Aorta (tissue), 5 donors: ENCODE measurements at regions not wholly inside any gene's neighbourhood (a gene's known extent, or its start where the extent isn't known, plus 50 kb on each side); places are given as distances from the start of the nearest gene placed in this dataset.
A peak's percentile ranks its signal among the peaks of the same experiment; 100 is the strongest.

Source experiments
- ATAC-seq: fragments of 200-7000 bp; cut with Tn5 transposase; one replicate; pipeline ENCODE4 v1.9.1; 2022; ENCODE audit warnings: moderate library complexity; ENCODE audit not compliant: low FRiP score
- DNase-seq, 2 donors: peaks; one replicate each; pipeline ENCODE4 v3.0.0-alpha.2; 2020
- H3K27ac ChIP-seq, 2 donors: one replicate each; pipeline ENCODE4 v1.5.1; 2013; ENCODE audit warnings: low read length in 2 of 2, mild to moderate bottlenecking in 2 of 2, moderate library complexity in 2 of 2, control low read depth in 1 of 2, inconsistent platforms in 1 of 2, low read depth in 1 of 2
- H3K27me3 ChIP-seq, 2 donors: one replicate each; pipeline ENCODE4 v1.6.1; 2013; ENCODE audit warnings: control low read depth in 1 of 2, low read length in 1 of 2, mild to moderate bottlenecking in 1 of 2, moderate library complexity in 1 of 2; ENCODE audit not compliant: insufficient read depth in 2 of 2, control insufficient read depth in 1 of 2
- H3K36me3 ChIP-seq, 2 donors: one replicate each; pipeline ENCODE4 v1.6.1; 2013; ENCODE audit warnings: control low read depth in 1 of 2, low read length in 1 of 2, mild to moderate bottlenecking in 1 of 2; ENCODE audit not compliant: insufficient read depth in 2 of 2, control insufficient read depth in 1 of 2
- H3K4me1 ChIP-seq, 2 donors: one replicate each; pipeline ENCODE4 v1.6.1; 2013; ENCODE audit warnings: low read length in 2 of 2, control low read depth in 1 of 2, mild to moderate bottlenecking in 1 of 2, moderate library complexity in 1 of 2; ENCODE audit not compliant: insufficient read depth in 2 of 2, control insufficient read depth in 1 of 2
- H3K4me3 ChIP-seq, 2 donors: one replicate each; pipeline ENCODE4 v1.5.1; 2013; ENCODE audit warnings: low read length in 2 of 2, control low read depth in 1 of 2, mild to moderate bottlenecking in 1 of 2
- H3K9me3 ChIP-seq: one replicate; pipeline ENCODE4 v1.6.1; 2013; ENCODE audit warnings: mild to moderate bottlenecking, low read length; ENCODE audit not compliant: control insufficient read depth
- WGBS, 2 donors: extraction: QIAGEN DNeasy Blood & Tissue Kit; methylation state at CpG; one replicate each; pipeline ENCODE4 v1.1.7; 2013; 5-methylcytosine and 5-hydroxymethylcytosine counted together
- intact Hi-C, 2 donors: fragments of 100-400 bp; cut with DNase I; formaldehyde crosslinking; loops; one replicate each; pipeline versions ENCODE4 v1.14.2 to v1.15.0; 2022
- donor health status: healthy with polysubstance abuse.
- donor health status: Bipolar disorder and iron deficiency.
- donor health status: DM: no; HTN: no; CAD: no.
- donor health status: DM: no; HTN: no; CAD: no.
- donor health status: DM: yes; HTN: yes; CAD: no.

- H3K27me3 ChIP-seq: no peaks in the 10 kb centered on the region
- no peaks in the 10 kb centered on the region for H3K9me3 ChIP-seq
Observed at GRCh38 chr9:106130374-106130773, 436.0 kb downstream of the TMEM38B start.

GRCh38 chr9:106143781-106144180, 449.4 kb downstream of the TMEM38B start:
- intact Hi-C loops: no loop called here
- Histone ChIP-seq H3K27me3 (no peaks in the 10 kb centered on the region), H3K27ac (no peak overlapping the region), H3K4me3 (no peak overlapping the region), H3K4me1 (no peaks in the 10 kb centered on the region), H3K36me3 (no peaks in the 10 kb centered on the region), H3K9me3 (no peaks in the 10 kb centered on the region)
- DNase-seq (no peak), ATAC-seq (no peak)
- WGBS, 2 donors: 59 to 63% methylated on average over 2 of the region's 2 CpGs

More at GRCh38 chr9:106130374-106130773, 436.0 kb downstream of the TMEM38B start:
- intact Hi-C loops: no loop called here
- Histone ChIP-seq H3K4me1 (no peaks in the 10 kb centered on the region), H3K27ac (no peak overlapping the region), H3K36me3 (no peaks in the 10 kb centered on the region), H3K4me3 (no peak overlapping the region)
- no peak for ATAC-seq
- DNase-seq: no peak
- 77 to 85% methylated on average over 2 of the region's 2 CpGs for WGBS, 2 donors

GRCh38 chr9:106146066-106146840, 451.9 kb downstream of the TMEM38B start:
- Histone ChIP-seq H3K36me3 (no peaks in the 10 kb centered on the region), H3K27ac (no peak overlapping the region), H3K9me3 (no peaks in the 10 kb centered on the region), H3K4me1 (no peaks in the 10 kb centered on the region), H3K4me3 (no peak overlapping the region), H3K27me3 (no peaks in the 10 kb centered on the region)
- DNase-seq (no peak), ATAC-seq (no peak)
- intact Hi-C loops: no loop called here
- WGBS, 2 donors: 36 to 39% methylated on average over 6 of the region's 6 CpGs

- no peaks in the 10 kb centered on the region for H3K27me3 ChIP-seq
- no peak overlapping the region for H3K4me3 ChIP-seq
- no peaks in the 10 kb centered on the region for H3K9me3 ChIP-seq
- no peaks in the 10 kb centered on the region for H3K36me3 ChIP-seq
- no peak overlapping the region for H3K27ac ChIP-seq
- H3K4me1 ChIP-seq: no peaks in the 10 kb centered on the region
- intact Hi-C loops: no loop called here
- ATAC-seq: no peak
- DNase-seq: no peak
Observed at GRCh38 chr9:106146886-106147285, 452.5 kb downstream of the TMEM38B start.

GRCh38 chr9:106149956-106150355, 455.6 kb downstream of the TMEM38B start:
- no peaks in the 10 kb centered on the region for H3K9me3 ChIP-seq
- DNase-seq (no peak), ATAC-seq (no peak)
- no peaks in the 10 kb centered on the region for H3K27me3 ChIP-seq
- H3K27ac ChIP-seq: no peak overlapping the region
- no peaks in the 10 kb centered on the region for H3K36me3 ChIP-seq
- 15 to 24% methylated on average over 1 of the region's 1 CpG for WGBS, 2 donors
- H3K4me3 ChIP-seq: no peak overlapping the region
- intact Hi-C loops: no loop called here
- H3K4me1 ChIP-seq: no peaks in the 10 kb centered on the region

GRCh38 chr9:106156465-106156864, 462.1 kb downstream of the TMEM38B start:
- Histone ChIP-seq H3K36me3 (no peaks in the 10 kb centered on the region), H3K4me1 (no peaks in the 10 kb centered on the region), H3K27me3 (no peaks in the 10 kb centered on the region), H3K27ac (no peak overlapping the region), H3K9me3 (no peaks in the 10 kb centered on the region), H3K4me3 (no peak overlapping the region)
- 54 to 69% methylated on average over 1 of the region's 1 CpG for WGBS, 2 donors
- no peak for ATAC-seq
- DNase-seq: no peak
- intact Hi-C loops: no loop called here

GRCh38 chr9:106172265-106172664, 477.9 kb downstream of the TMEM38B start:
- intact Hi-C loops: no loop called here
- ATAC-seq (no peak), DNase-seq (no peak)
- Histone ChIP-seq H3K36me3 (no peaks in the 10 kb centered on the region), H3K9me3 (no peaks in the 10 kb centered on the region), H3K27ac (no peak overlapping the region), H3K27me3 (no peaks in the 10 kb centered on the region), H3K4me1 (no peaks in the 10 kb centered on the region), H3K4me3 (no peak overlapping the region)
- 73 to 87% methylated on average over 1 of the region's 1 CpG for WGBS, 2 donors

GRCh38 chr9:106174346-106174745, 480.0 kb downstream of the TMEM38B start:
- ATAC-seq: no peak
- no peak overlapping the region for H3K27ac ChIP-seq
- peak overlapping the region in 1 of 2 donors; percentile 20 for H3K4me3 ChIP-seq
- WGBS, 2 donors: 63 to 77% methylated on average over 2 of the region's 2 CpGs
- H3K9me3 ChIP-seq: no peaks in the 10 kb centered on the region
- no peak for DNase-seq
- no peaks in the 10 kb centered on the region for H3K27me3 ChIP-seq
- no peaks in the 10 kb centered on the region for H3K36me3 ChIP-seq
- H3K4me1 ChIP-seq: no peaks in the 10 kb centered on the region
- intact Hi-C loops: no loop called here

GRCh38 chr9:106177216-106177615, 482.9 kb downstream of the TMEM38B start:
- Histone ChIP-seq H3K27ac (no peak overlapping the region), H3K4me1 (no peaks in the 10 kb centered on the region), H3K36me3 (no peaks in the 10 kb centered on the region), H3K27me3 (no peaks in the 10 kb centered on the region), H3K9me3 (no peaks in the 10 kb centered on the region), H3K4me3 (no peak overlapping the region)
- intact Hi-C loops: no loop called here
- WGBS, 2 donors: 85 to 86% methylated on average over 1 of the region's 1 CpG
- DNase-seq (no peak), ATAC-seq (no peak)
